GM23338 (cell line): ENCODE measurements at regions not wholly inside any gene's neighbourhood (a gene's known extent, or its start where the extent isn't known, plus 50 kb on each side); places are given as distances from the start of the nearest gene placed in this dataset.

Source experiments
- ATAC-seq: fragments of 200-7000 bp; cut with Tn5 transposase; 3 replicates; pipeline ENCODE4 v1.9.1; 2020
- DNase-seq: peaks from one replicate; pipeline ENCODE4 v3.0.0-alpha.2; 2015; ENCODE audit warnings: low spot score
- H2AFZ ChIP-seq: fragments of 200-600 bp; sonication (generic); 2 replicates; pipeline ENCODE4 v1.8.0; 2016; ENCODE audit warnings: antibody characterized with exemption, mild to moderate bottlenecking, moderate library complexity
- H3F3A ChIP-seq: fragments of 200-600 bp; sonication (generic); replicated peaks from 2 replicates; pipeline ENCODE4 v1.8.0; 2017; ENCODE audit warnings: antibody characterized with exemption, mixed run types, low read depth
- H3K27ac ChIP-seq: fragments of 200-600 bp; sonication (generic); 2 replicates; pipeline ENCODE4 v1.6.1; 2016; ENCODE audit warnings: low read depth
- H3K27me3 ChIP-seq: fragments of 200-600 bp; sonication (generic); 2 replicates; pipeline ENCODE4 v1.8.0; 2016; ENCODE audit warnings: mild to moderate bottlenecking, mixed run types, moderate library complexity; ENCODE audit not compliant: insufficient read depth
- H3K36me3 ChIP-seq: fragments of 200-600 bp; sonication (generic); 2 replicates; pipeline ENCODE4 v1.8.0; 2016; ENCODE audit warnings: mild to moderate bottlenecking; ENCODE audit not compliant: insufficient read depth
- H3K4me1 ChIP-seq: fragments of 200-600 bp; sonication (generic); 2 replicates; pipeline ENCODE4 v1.8.0; 2016; ENCODE audit warnings: mild to moderate bottlenecking, moderate library complexity; ENCODE audit not compliant: insufficient read depth
- H3K4me2 ChIP-seq: fragments of 200-600 bp; sonication (generic); 2 replicates; pipeline ENCODE4 v1.7.1; 2017; ENCODE audit warnings: mixed run types
- H3K4me3 ChIP-seq: fragments of 200-600 bp; sonication (generic); 2 replicates; pipeline ENCODE4 v1.6.1; 2016; ENCODE audit warnings: mixed run types
- H3K79me2 ChIP-seq: fragments of 200-600 bp; sonication (generic); replicated peaks from 2 replicates; pipeline ENCODE4 v1.8.0; 2017; ENCODE audit warnings: mild to moderate bottlenecking; ENCODE audit not compliant: insufficient read depth
- H3K9me2 ChIP-seq: fragments of 200-600 bp; sonication (generic); 2 replicates; pipeline ENCODE4 v1.8.0; 2017; ENCODE audit not compliant: insufficient read depth
- H4K20me1 ChIP-seq: fragments of 200-600 bp; sonication (generic); replicated peaks from 2 replicates; pipeline ENCODE4 v1.8.0; 2017; ENCODE audit warnings: mild to moderate bottlenecking; ENCODE audit not compliant: insufficient read depth
- H3K27ac Mint-ChIP-seq: 2 replicates; pipeline ENCODE4 v1.8.0; 2020; ENCODE audit warnings: inconsistent platforms, mild to moderate bottlenecking, moderate library complexity, mixed read lengths
- H3K27me3 Mint-ChIP-seq: 3 replicates; pipeline ENCODE4 v1.8.0; 2022; ENCODE audit warnings: low read depth, mild to moderate bottlenecking, moderate library complexity, mixed read lengths, inconsistent platforms; ENCODE audit not compliant: insufficient read depth, poor library complexity
- H3K36me3 Mint-ChIP-seq: 3 replicates; pipeline ENCODE4 v1.8.0; 2021; ENCODE audit warnings: low read depth, mild to moderate bottlenecking, inconsistent platforms, moderate library complexity, mixed read lengths
- H3K4me1 Mint-ChIP-seq: 3 replicates; pipeline ENCODE4 v1.8.0; 2020; ENCODE audit warnings: mild to moderate bottlenecking, inconsistent platforms, mixed read lengths
- H3K4me3 Mint-ChIP-seq: 3 replicates; pipeline ENCODE4 v1.8.0; 2021; ENCODE audit warnings: moderate library complexity, mild to moderate bottlenecking, inconsistent platforms, mixed read lengths
- H3K9me3 Mint-ChIP-seq: 3 replicates; pipeline ENCODE4 v1.8.0; 2020; ENCODE audit warnings: moderate library complexity, mild to moderate bottlenecking, inconsistent platforms, mixed read lengths
- CTCF ChIP-seq, 2 experiments: fragments of 200-600 bp in 1 of 2; sonication (generic) in 1 of 2; conservative IDR thresholded peaks; 2 replicates each; pipeline versions ENCODE4 v1.5.1 to v1.6.1; 2016 to 2017; ENCODE audit warnings: antibody characterized with exemption in 2 of 2, low read depth in 2 of 2, mild to moderate bottlenecking in 2 of 2, moderate library complexity in 1 of 2
- EZH2 ChIP-seq: fragments of 200-600 bp; sonication (generic); IDR thresholded peaks from one replicate; pipeline ENCODE4 v1.8.0; 2017; ENCODE audit warnings: antibody characterized with exemption, mild to moderate bottlenecking, low read depth; ENCODE audit not compliant: unreplicated experiment
- JUNB ChIP-seq: IDR thresholded peaks from one replicate; pipeline ENCODE4 v1.6.1; 2016; ENCODE audit warnings: antibody characterized with exemption; ENCODE audit not compliant: unreplicated experiment
- POLR2AphosphoS5 ChIP-seq: IDR thresholded peaks from 2 replicates; pipeline ENCODE4 v1.6.1; 2016; ENCODE audit warnings: antibody characterized with exemption, low read depth
- ZNF462 ChIP-seq: fragments of 250-450 bp; sonication (Bioruptor Pico); IDR thresholded peaks from 2 replicates; pipeline ENCODE4 v1.5.0; 2020; ENCODE audit warnings: mild to moderate bottlenecking, moderate library complexity

- Histone ChIP-seq H3K4me2 (no peak overlapping the region), H3K4me3 (no peak overlapping the region), H3K79me2 (no peaks in the 10 kb centered on the region), H3K27me3 (no peaks in the 10 kb centered on the region), H3F3A (no peaks in the 10 kb centered on the region), H3K27ac (no peak overlapping the region), H3K36me3 (no peaks in the 10 kb centered on the region), H4K20me1 (no peaks in the 10 kb centered on the region), H3K4me1 (no peaks in the 10 kb centered on the region), H2AFZ (no peak overlapping the region), H3K9me2 (0 out of 2 replicates have a peak, but pooled peaks cover 3% of the 10 kb centered on the region)
- no peak for ATAC-seq
- no peaks in the 10 kb centered on the region; the same call in 1 of the 3 replicates for H3K9me3 Mint-ChIP-seq
- no peak overlapping the region for H3K4me3 Mint-ChIP-seq
- no peak overlapping the region for H3K27ac Mint-ChIP-seq
- H3K27me3 Mint-ChIP-seq, result peaks cover 4% of the 10 kb centered on the region
- TF ChIP-seq ZNF462 (CRISPR knock-in tag) (no peak), EZH2 (no peak), CTCF (conservative IDR thresholded peaks at IDR 0.05; ENCODE audit: low read depth in 2 of 2) (no peak), JUNB (no peak), POLR2AphosphoS5 (no peak)
- H3K36me3 Mint-ChIP-seq, result no peaks in the 10 kb centered on the region
- no peak for DNase-seq
- no peaks in the 10 kb centered on the region; the same call in 1 of the 3 replicates for H3K4me1 Mint-ChIP-seq
These were observed 282.9 kb downstream of the C16orf95 start for GRCh38 chr16:87034317-87034716.
